KMS-11 (cell line): ENCODE measurements at regions not wholly inside any gene's neighbourhood (a gene's known extent, or its start where the extent isn't known, plus 50 kb on each side); places are given as distances from the start of the nearest gene placed in this dataset.

Source experiments
- H2AFZ ChIP-seq: fragments of 200-600 bp; sonication (generic); 2 replicates; pipeline ENCODE4 v1.6.1; 2016; ENCODE audit warnings: antibody characterized with exemption, mixed run types, low read depth
- H3K27ac ChIP-seq: fragments of 200-600 bp; sonication (generic); 2 replicates; pipeline ENCODE4 v1.6.1; 2016; ENCODE audit warnings: mild to moderate bottlenecking, mixed run types
- H3K27me3 ChIP-seq: fragments of 200-600 bp; sonication (generic); 2 replicates; pipeline ENCODE4 v1.6.1; 2017; ENCODE audit warnings: mild to moderate bottlenecking, low read depth, mixed run types, moderate library complexity; ENCODE audit not compliant: insufficient read depth
- H3K36me3 ChIP-seq: fragments of 200-600 bp; sonication (generic); 2 replicates; pipeline ENCODE4 v1.6.1; 2017; ENCODE audit warnings: mild to moderate bottlenecking, mixed run types; ENCODE audit not compliant: insufficient read depth
- H3K4me1 ChIP-seq: fragments of 200-600 bp; sonication (generic); 2 replicates; pipeline ENCODE4 v1.6.1; 2016; ENCODE audit warnings: mild to moderate bottlenecking, low read depth, mixed run types; ENCODE audit not compliant: poor library complexity, severe bottlenecking
- H3K4me2 ChIP-seq: fragments of 200-600 bp; sonication (generic); 2 replicates; pipeline ENCODE4 v1.7.0; 2016; ENCODE audit warnings: mild to moderate bottlenecking, mixed run types
- H3K4me3 ChIP-seq: fragments of 200-600 bp; sonication (generic); IDR thresholded peaks from 2 replicates; pipeline ENCODE4 v1.6.1; 2017; ENCODE audit warnings: low read depth, low read length, mixed read lengths; ENCODE audit not compliant: insufficient read depth
- H3K79me2 ChIP-seq: fragments of 200-600 bp; sonication (generic); 2 replicates; pipeline ENCODE4 v1.6.1; 2016; ENCODE audit warnings: low read depth, mixed run types; ENCODE audit not compliant: insufficient read depth
- H3K9ac ChIP-seq: fragments of 200-600 bp; sonication (generic); 2 replicates; pipeline ENCODE4 v1.6.1; 2016; ENCODE audit warnings: mild to moderate bottlenecking, mixed run types
- H4K20me1 ChIP-seq: fragments of 200-600 bp; sonication (generic); 2 replicates; pipeline ENCODE4 v1.6.1; 2016; ENCODE audit warnings: mild to moderate bottlenecking, mixed run types; ENCODE audit not compliant: insufficient read depth
- TF ChIP-seq, protein P1 (sequence below): fragments of 200-600 bp; sonication (generic); conservative IDR thresholded peaks from 2 replicates; pipeline ENCODE4 v1.6.1; 2017; ENCODE audit warnings: low read depth, mild to moderate bottlenecking, antibody characterized with exemption, low read length, moderate library complexity, mixed read lengths

DNA sequence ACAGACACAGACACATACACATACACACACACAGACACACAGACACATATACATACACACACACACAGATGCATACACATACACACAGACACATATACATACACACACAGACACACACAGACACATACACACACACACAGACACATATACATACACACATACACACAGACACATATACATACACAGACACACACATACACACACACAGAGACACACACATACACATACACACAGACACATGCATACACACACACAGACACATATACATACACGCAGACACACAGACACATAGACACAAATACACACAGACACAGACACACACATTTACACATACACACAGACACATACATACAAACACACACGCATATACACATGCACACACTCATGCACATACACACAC lies 81.5 kb upstream of the ARL4C start:
- H3K4me3 ChIP-seq = no peak overlapping the region
- no peak overlapping the region for H3K27ac ChIP-seq

GRCh38 chr2:234577191-234577590 lies 80.3 kb upstream of the ARL4C start:
- Histone ChIP-seq H3K27ac (no peak overlapping the region), H3K36me3 (no peaks in the 10 kb centered on the region), H3K27me3 (no peaks in the 10 kb centered on the region), H2AFZ (no peak overlapping the region), H4K20me1 (no peaks in the 10 kb centered on the region), H3K4me3 (no peak overlapping the region), H3K4me2 (no peak overlapping the region), H3K79me2 (no peaks in the 10 kb centered on the region), H3K9ac (no peak overlapping the region), H3K4me1 (no peaks in the 10 kb centered on the region)
- TF ChIP-seq, protein P1, sequence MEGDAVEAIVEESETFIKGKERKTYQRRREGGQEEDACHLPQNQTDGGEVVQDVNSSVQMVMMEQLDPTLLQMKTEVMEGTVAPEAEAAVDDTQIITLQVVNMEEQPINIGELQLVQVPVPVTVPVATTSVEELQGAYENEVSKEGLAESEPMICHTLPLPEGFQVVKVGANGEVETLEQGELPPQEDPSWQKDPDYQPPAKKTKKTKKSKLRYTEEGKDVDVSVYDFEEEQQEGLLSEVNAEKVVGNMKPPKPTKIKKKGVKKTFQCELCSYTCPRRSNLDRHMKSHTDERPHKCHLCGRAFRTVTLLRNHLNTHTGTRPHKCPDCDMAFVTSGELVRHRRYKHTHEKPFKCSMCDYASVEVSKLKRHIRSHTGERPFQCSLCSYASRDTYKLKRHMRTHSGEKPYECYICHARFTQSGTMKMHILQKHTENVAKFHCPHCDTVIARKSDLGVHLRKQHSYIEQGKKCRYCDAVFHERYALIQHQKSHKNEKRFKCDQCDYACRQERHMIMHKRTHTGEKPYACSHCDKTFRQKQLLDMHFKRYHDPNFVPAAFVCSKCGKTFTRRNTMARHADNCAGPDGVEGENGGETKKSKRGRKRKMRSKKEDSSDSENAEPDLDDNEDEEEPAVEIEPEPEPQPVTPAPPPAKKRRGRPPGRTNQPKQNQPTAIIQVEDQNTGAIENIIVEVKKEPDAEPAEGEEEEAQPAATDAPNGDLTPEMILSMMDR = no peak

More for the DNA sequence above, 81.5 kb upstream of the ARL4C start:
- H3K36me3 ChIP-seq = no peaks in the 10 kb centered on the region
- no peaks in the 10 kb centered on the region for H3K4me1 ChIP-seq
- no peaks in the 10 kb centered on the region for H3K27me3 ChIP-seq
- H3K9ac ChIP-seq = no peak overlapping the region
- H3K79me2 ChIP-seq = no peaks in the 10 kb centered on the region
- TF ChIP-seq, protein P1 = no peak
- no peak overlapping the region for H3K4me2 ChIP-seq
- H4K20me1 ChIP-seq = no peaks in the 10 kb centered on the region
- no peak overlapping the region for H2AFZ ChIP-seq

DNA sequence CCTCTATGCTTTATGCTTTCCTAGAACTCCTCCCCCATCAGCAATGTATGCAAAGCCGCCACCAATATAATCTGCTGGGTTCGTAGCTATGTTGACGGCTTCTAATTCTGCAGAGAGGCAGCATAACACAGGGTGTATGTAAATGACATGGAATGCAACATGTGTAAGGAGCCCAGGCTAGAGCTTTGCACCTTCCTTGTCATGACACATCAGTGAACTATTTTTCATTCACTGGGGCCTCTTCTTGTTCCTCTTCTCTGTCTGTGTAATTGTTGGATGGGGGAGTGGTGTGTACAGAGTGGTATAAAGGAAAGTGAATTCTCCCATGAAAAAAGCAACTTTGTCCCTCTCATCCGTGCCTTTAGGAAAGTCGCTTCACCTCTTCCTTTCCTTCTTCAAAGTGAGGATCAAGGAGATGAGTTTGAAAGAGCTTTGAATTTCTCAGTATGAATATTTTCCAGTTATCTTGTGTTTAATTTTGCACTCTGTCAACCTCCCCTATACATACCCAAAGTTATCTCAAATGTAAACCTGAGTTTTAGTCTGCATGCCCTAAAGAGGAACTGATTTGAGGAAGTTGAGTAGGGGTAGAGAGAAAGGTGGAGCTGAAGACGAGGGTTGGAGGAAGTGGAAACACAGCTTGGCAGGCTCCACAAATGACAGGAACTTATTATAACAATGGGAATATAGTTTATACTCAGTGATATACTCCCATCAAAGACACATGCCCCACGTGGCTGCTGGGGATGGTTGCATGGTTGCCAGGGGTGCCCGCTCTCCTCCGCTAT lies 74.9 kb upstream of the ARL4C start:
- Histone ChIP-seq H3K27me3 (no peaks in the 10 kb centered on the region), H3K4me3 (no peak overlapping the region), H3K36me3 (no peaks in the 10 kb centered on the region), H3K9ac (no peak overlapping the region), H4K20me1 (no peaks in the 10 kb centered on the region), H3K79me2 (no peaks in the 10 kb centered on the region), H3K4me1 (no peaks in the 10 kb centered on the region), H3K4me2 (no peak overlapping the region), H3K27ac (no peak overlapping the region), H2AFZ (no peak overlapping the region)
- TF ChIP-seq, protein P1 = no peak

DNA sequence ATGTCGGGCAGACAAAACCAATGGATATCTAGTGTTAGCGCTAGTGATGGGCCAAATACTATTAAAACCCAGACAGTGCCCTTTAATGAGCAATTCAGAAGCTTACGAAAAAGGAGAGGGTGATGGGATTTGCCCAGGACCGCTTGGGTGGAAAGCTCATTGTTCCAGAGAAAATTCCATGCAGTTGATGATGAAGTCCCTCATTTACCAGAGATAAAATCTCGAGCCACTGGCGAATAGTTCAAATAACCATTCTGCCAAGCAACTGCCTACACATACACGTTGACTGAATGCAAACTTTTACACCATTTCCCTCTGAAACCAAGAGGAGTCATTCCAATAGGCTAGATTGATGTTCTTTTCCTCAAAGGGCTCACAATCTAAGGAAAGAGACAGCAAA lies 73.6 kb upstream of the ARL4C start:
- no peaks in the 10 kb centered on the region for H3K36me3 ChIP-seq
- H2AFZ ChIP-seq = no peak overlapping the region
- no peaks in the 10 kb centered on the region for H3K79me2 ChIP-seq
- H3K9ac ChIP-seq = no peak overlapping the region
- TF ChIP-seq, protein P1 = no peak
- H4K20me1 ChIP-seq = no peaks in the 10 kb centered on the region
- H3K27ac ChIP-seq = no peak overlapping the region
- no peak overlapping the region for H3K4me2 ChIP-seq
- no peaks in the 10 kb centered on the region for H3K27me3 ChIP-seq
- H3K4me1 ChIP-seq = no peaks in the 10 kb centered on the region
- no peak overlapping the region for H3K4me3 ChIP-seq
